ENCODE measurements at regions not wholly inside any gene's neighbourhood (a gene's known extent, or its start where the extent isn't known, plus 50 kb on each side); places are given as distances from the start of the nearest gene placed in this dataset.

GRCh38 chr2:235141411-235142128 lies 189.8 kb downstream of the SH3BP4 start:
- no peak for DNase-seq (ENCODE audit: low read depth)

- DNase-seq (ENCODE audit: low read depth), result no peak
These were observed 190.8 kb downstream of the SH3BP4 start for GRCh38 chr2:235142601-235143000.

DNA sequence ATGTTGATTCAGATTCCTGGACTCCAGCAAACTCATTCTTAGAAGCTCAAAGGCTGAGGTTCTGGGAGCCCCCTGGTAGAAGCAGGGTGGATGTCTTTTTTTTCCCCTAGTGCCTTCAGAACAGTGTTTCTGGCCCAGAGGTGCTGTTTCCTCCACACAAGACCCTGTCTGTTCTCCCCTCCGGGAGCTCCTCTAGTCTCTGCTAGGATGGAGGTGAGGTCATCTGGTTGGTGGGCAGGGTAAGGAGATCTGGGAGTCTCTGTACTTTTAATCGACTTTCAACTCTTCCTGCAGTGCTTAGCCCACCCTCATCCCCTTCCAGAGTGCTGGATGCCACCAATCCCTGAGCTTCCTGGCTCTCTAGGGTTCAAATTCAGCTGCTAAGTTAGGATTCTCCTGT lies 192.0 kb downstream of the SH3BP4 start:
- no peak for DNase-seq (ENCODE audit: low read depth)

DNA sequence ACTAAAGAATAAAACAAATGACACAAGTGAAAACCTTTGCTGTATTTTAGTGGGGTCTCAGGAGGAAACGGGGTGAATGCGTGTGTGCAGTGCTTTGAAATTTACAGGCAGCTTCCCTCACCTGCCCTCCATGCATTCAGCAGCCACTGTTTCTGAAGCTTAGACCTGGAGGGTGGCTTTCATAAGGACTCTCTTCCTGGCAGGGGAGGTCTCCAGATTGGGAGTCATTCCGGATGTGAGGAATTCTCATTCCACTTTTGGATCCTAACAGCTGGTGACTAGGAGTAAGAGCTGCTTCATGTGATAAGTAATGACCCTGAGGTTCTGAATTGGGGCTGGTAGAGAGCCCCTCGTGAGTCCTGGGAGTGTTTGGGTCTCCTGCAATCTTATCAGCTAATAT lies 192.5 kb downstream of the SH3BP4 start:
- DNase-seq (ENCODE audit: low read depth), result no peak

- DNase-seq (ENCODE audit: low read depth), result no peak
These were observed 194.4 kb downstream of the SH3BP4 start for GRCh38 chr2:235146206-235146605.

GRCh38 chr2:235146871-235147565 lies 195.2 kb downstream of the SH3BP4 start:
- DNase-seq (ENCODE audit: low read depth), result no peak

DNA sequence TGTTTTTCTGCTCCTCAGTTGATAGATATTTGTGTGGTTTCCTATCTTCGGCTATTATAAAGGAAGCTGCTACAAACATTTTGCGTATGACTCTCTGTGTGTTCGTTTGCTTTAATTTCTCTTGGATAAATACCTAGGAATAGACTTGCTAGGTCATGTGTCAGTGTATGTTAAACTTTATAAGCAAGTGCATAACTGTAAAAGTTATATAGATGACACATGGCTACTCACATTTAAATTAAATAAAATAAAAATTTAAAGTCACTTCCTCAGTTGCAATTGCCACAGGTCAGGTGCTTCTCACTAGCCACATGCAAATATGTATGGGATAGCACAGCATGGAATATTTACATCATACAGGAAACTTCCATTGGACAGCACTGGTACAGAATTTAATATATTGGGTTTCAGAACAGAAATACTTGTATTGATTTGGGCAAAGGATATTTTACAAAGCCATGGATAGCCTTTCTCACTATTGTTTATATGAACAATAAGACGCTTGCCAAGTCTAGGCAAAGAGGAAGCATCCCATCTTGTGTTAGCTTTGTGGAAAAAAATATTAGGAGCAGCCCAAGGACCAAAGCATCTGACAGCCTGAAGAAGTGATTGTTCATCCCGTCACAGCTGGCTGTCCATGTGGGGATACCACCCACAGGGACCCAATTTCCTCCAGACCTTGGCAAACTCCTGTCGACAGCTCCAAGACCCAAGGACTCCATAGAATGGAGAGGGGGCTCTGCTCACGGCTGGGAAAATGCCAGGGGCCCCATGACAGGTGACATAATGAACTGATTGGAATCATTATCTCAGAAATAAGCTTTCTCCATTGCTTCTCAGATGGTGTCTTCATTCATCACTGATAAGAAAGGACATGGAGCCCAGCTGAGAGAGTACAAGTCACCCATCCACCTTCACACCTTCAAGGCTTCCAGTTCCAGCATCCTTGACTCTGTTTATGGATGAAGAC lies 196.7 kb downstream of the SH3BP4 start:
- DNase-seq (ENCODE audit: low read depth), result no peak

DNA sequence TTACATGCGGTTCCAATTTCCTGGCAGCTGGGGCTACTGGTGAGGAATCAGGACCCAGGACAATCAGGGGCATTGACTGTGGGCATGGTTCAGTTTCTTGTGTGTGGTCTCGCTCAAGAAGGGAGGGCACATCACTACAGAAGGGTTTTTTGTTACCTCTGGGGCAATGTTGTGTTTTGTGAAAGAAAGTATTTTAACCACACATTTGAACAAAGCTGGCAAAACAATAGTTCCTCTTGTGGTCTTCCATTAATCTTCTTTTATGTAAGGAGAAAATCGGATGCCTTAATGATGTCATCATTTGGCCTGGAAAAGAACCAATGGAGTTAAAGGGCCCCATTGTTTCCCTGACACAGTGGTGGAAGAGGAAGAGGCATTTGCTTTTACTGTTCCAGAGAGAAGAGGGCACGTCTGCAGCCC lies 197.4 kb downstream of the SH3BP4 start:
- no peak for DNase-seq (ENCODE audit: low read depth)

GRCh38 chr2:235149736-235150135 lies 197.9 kb downstream of the SH3BP4 start:
- no peak for DNase-seq (ENCODE audit: low read depth)

GRCh38 chr2:235151152-235151551 lies 199.3 kb downstream of the SH3BP4 start:
- no peak for DNase-seq (ENCODE audit: low read depth)

DNA sequence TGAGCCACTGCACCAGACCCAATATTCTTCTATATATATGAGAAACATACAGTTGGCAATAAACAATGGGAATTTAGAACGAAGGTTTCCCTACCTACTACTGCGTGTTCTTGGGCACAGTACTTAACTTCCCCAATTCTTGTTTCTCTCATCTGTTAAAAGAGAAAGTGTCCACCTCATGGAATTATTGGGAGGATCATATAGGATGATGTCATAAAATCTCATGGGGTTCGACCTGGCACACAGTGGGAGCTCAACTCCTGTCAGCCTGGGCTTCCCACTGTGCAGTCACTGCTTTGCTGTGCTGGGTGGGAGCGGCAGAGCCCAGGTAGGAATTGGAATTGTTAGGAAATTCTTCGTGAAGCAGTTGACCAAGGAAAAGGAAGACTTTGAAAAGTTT lies 203.3 kb downstream of the SH3BP4 start:
- no peak for DNase-seq (ENCODE audit: low read depth)

GRCh38 chr2:235156055-235156454 lies 204.2 kb downstream of the SH3BP4 start:
- DNase-seq (ENCODE audit: low read depth), result no peak

DNA sequence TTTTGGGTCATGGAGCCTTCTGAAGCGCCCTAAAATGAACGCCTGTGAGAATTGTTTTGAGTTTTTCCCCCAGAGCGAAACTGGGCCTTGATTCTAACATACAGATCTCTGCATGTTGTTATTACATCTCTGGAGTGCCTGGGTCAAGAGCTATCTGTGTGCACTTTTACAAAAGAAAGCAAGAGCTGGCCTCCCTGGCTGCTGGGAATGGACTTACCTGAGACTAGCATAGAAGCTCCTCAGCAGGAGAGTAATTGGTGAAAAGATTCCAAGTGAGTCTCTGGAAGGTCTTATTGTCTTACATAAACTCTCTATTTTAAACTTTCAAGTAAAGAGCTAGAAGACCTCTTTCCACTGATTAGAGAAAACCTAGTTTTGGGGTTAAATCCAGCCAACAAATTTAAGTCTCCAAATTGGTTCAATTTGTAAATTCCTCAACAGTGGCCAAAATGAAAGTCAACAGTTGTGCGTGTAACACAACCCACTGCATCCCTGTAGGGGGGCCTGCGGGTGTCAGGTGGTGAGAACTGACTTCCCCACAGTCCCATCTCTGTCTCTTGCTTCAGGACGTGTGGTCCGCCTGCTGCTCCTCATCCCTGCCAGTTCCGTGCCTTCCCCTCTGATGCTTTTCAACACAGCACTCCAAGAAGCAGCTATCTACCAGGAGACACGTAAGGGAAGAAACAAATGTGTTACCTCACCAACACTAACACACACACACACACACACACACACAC lies 206.1 kb downstream of the SH3BP4 start:
- DNase-seq (ENCODE audit: low read depth), result no peak

- no peak for DNase-seq (ENCODE audit: low read depth)
These were observed 208.5 kb downstream of the SH3BP4 start for GRCh38 chr2:235160281-235160810.

- DNase-seq (ENCODE audit: low read depth), result no peak
These were observed 209.7 kb downstream of the SH3BP4 start for GRCh38 chr2:235161565-235161964.

- DNase-seq (ENCODE audit: low read depth), result no peak
These were observed 210.4 kb downstream of the SH3BP4 start for GRCh38 chr2:235162082-235162836.

DNA sequence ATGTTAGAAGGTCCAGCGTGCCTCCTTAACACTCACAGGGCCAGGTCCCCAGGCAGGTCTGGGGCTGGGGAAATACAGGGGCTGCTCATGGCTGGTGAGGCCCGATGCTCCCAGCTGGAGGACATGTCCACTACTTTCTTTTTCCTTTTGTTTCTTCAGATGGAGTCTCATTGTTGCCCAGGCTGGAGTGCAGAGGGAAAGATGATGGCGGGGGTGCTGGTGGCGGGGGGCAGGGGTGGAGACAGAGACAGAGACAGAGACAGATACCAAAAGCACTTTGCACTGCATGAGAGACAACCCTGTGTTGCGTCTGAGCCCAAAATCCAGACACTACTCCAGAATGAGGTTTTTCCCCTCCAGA lies 211.0 kb downstream of the SH3BP4 start:
- no peak for DNase-seq (ENCODE audit: low read depth)

GRCh38 chr2:235165136-235165535 lies 213.3 kb downstream of the SH3BP4 start:
- no peak for DNase-seq (ENCODE audit: low read depth)

- no peak for DNase-seq (ENCODE audit: low read depth)
These were observed 213.8 kb downstream of the SH3BP4 start for GRCh38 chr2:235165631-235166030.

DNA sequence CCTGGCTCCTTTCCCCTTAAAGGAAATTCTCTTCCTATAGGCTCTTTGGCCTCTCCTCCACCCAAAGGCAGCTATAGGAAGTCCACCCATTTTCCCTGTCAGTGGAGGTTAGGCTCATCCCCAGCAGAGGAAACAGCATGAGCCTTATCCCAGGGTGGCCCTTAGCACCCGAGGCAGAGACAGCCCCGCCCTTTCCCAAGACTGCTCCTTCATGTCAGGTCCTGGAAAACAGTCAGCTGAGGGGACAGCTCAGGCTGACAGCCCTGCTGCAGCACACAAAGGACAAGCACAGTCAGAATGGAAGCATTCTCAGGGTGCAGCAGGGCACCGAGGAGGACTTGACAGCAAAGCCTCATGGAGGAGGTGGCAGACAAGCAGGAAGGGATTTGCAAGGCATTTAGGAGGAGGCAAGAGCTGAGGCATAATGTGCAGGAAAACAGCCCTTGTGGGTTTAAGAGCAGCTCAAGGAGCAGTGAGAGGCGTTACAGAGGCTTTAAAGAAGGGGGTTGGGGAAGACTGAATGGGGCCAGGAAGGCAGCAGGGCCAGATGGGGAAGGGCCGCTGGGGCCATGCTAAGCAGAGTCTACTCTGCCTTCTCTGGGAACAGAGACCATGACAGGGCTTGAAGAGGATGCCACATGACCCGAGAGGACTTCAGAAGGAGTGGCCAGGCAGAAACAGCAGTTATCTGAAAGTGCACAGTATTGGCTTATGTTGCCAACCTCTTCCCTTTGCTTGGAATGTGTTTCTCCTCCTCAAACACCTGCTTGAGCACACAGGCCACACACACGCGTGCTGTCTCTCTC lies 216.6 kb downstream of the SH3BP4 start:
- no peak for DNase-seq (ENCODE audit: low read depth)

Data from stimulated activated CD8-positive, alpha-beta memory T cell treated with anti-CD3 and anti-CD28 coated beads, Interleukin-15, amount 100 ng/mL, for 1 hour (primary cell).